Activated T-cell treated with anti-CD3 and anti-CD28 coated beads, Interleukin-2, amount 50 U/mL, for 1 hour (primary cell): ENCODE measurements at regions not wholly inside any gene's neighbourhood (a gene's known extent, or its start where the extent isn't known, plus 50 kb on each side); places are given as distances from the start of the nearest gene placed in this dataset.

Experiments used
- DNase-seq: peaks from one replicate; pipeline ENCODE4 v3.0.0-alpha.2; 2020

GRCh38 chrX:42946544-42947194 lies 168.7 kb upstream of the PPP1R2C start:
- DNase-seq, result no peak

- DNase-seq, result no peak
Measured at GRCh38 chrX:42948723-42949657, 171.0 kb upstream of the PPP1R2C start.

GRCh38 chrX:42951747-42952146 lies 173.8 kb upstream of the PPP1R2C start:
- no peak for DNase-seq

GRCh38 chrX:42952621-42953020 lies 174.7 kb upstream of the PPP1R2C start:
- DNase-seq, result no peak

- no peak for DNase-seq
Measured at GRCh38 chrX:42954880-42955279, 176.9 kb upstream of the PPP1R2C start.

DNA sequence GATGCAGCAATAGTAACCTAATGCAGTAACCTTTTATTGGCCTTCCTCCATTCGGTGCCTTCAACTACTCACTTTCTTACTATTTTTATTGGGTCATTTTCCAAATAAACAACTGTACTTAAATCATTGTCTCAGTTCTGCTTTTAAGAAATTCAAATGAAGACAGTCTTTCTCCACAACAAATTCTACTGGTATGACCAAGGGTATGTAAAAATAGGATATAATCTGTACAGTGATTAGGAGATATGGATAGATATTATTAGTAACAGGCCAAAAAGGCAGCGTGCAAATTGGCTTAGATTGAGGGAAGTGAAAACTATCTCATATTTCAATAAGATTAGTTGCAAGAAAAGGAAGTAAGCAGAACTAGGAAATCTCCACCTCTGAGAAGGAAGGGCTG lies 177.4 kb upstream of the PPP1R2C start:
- no peak for DNase-seq

GRCh38 chrX:42967681-42968300 lies 189.8 kb upstream of the PPP1R2C start:
- DNase-seq, result no peak

DNA sequence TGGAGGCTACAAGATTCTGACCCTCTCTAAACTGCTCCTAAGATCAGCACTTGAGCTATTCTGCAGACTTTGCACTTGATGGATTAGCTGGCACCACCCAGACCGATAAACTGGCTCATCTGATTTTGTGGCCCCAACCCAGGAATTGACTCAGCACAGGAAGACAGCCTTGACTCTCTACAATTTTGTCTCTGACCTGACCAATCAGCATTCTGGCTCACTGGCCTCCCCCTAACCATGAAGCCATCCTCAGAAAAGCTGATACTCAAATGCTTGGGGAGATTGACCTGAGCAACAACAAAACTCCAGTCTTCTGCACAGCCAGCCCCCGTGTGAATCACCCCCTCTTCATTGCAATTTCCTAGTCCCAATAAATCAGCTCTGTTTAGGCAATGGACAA lies 195.4 kb upstream of the PPP1R2C start:
- no peak for DNase-seq

DNA sequence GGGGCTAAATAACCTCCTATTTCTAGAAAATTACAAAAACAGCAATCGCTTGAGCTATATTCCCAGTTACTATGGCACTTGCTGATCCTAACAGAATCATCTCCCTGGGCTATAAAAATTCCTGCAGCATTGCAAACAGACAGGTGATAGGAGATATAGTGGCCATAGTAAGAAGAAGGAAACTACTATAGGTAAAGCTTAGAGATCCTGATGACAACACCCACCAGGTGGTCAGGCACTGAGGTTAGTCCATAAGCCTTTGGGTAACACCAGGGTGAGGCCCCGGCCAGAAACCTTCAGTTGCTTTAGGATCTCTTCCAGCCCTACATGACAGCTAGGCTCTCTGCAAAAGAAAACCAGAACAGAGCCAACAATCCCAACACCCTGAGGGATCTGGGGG lies 197.9 kb upstream of the PPP1R2C start:
- DNase-seq, result no peak

DNA sequence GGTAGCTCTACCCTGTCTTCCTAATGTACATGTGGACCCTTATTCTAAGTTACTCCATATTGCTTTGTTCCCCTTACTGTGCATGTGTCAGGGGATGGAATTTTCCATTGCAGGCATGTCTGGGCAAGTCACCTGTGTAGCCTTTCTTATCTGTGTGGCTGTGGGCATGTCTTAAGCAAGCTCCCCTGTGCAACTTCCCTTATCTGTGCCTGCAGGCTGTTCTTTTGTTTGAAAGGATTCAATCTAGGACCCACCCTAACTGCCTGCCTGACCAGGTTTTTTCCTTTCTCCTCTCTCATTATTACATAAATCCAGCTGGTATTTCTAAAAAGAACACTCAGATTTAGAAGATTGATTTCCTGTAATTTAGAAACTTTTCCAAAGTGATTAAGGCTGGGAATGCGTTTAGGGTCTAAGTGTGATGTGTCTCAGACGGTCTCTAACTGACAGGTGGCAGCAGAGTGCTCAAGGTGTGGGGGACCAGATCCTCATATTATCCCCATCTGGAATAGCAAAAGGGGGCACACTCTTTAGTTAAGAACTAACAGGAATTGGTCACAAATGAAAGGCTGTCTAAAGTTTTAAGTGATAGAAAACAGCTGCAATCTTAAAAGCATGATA lies 198.9 kb upstream of the PPP1R2C start:
- no peak for DNase-seq

DNA sequence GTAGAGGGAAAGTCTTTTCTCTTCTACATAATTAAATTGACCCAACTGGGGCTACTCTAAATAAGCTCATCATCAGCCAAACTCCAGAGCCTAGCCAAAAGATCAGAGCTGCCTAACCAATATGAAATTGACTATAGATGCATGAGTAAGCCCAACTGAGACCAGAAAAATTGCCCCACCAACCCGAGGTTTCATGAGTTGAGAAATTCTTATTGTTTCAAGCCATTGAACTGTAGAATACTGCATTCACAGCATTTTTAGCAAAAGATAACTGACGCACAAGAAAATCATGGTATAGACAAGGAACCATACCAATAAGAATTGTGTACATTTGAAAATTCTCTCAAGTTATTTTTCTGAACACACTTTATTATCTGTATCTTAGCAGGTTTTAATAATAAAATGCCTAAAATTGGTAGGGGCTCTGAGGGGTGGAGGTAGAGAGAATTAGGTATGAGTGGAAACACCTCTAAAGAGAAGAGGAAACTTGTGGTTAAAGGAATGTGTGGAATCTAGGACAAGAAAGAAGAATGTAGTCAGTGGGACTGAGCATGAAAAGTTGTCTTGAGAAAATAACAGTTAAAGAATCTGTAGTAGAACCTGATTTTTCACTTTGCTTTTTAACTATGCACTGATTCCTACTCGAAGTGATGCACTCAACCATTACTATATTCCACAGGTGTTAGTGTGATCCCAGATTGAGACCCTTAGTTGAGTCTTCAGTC lies 200.9 kb upstream of the PPP1R2C start:
- DNase-seq, result no peak

DNA sequence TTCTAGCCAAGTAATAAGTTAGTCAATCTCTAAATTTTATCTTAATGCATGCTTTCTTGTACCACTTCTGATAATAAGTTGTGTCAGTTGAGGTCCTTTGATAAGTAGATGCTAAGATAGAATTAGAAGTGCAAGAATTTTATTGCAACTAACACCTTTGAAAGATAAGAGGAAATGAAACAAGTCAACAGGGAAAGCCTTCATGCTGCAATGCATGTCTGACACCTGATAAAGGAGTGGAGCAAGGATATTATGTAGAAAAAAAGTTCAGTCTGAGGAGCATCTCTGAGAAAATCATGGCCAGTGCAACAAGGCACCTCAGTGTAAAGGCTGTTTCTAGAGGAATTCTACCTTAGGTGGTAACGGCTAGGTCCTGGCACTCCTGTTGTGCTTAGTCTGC lies 210.7 kb upstream of the PPP1R2C start:
- DNase-seq, result no peak

- no peak for DNase-seq
Measured at GRCh38 chrX:42992199-42992943, 214.4 kb upstream of the PPP1R2C start.

GRCh38 chrX:42996861-42997260 lies 218.9 kb upstream of the PPP1R2C start:
- DNase-seq, result no peak

DNA sequence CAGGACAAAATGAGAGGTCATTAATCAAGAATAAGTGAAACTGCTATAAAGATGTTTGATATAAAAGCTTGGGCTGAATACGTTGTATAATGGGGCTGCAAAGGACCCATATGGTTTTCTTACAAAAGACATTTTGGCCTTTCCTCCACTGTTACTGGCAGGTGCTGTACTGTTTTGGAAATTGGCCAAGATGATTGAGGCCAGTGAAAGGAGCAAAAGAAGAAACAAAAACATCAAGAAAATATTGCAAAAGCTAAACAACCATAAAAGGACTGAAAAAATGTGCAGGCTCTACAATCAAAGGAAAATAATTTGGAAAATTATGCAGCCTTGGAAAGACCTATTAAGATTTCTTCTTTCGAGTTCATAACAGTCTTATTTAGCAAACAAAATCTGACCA lies 222.2 kb upstream of the PPP1R2C start:
- no peak for DNase-seq

- DNase-seq, result no peak
Measured at GRCh38 chrX:43002526-43003203, 224.7 kb upstream of the PPP1R2C start.

- no peak for DNase-seq
Measured at GRCh38 chrX:43003204-43003565, 225.2 kb upstream of the PPP1R2C start.

DNA sequence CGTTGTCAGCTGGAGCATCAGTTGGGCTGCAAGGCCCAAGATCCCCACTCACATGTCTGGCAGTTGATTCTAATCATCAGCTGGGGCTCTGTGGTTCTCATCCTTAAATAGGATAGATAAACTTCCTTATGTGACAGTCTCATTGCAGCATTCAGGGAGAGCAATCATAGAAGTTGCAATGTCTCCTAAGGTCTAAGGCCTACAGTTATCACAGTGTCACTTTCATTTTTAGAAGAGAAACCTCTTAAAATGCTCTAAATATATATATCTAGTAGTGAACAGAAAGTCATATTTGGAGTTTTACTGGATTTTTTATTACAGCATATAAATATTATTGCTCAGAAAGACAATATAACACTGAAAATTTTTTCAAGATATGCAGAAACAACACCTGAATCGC lies 226.0 kb upstream of the PPP1R2C start:
- DNase-seq, result no peak

DNA sequence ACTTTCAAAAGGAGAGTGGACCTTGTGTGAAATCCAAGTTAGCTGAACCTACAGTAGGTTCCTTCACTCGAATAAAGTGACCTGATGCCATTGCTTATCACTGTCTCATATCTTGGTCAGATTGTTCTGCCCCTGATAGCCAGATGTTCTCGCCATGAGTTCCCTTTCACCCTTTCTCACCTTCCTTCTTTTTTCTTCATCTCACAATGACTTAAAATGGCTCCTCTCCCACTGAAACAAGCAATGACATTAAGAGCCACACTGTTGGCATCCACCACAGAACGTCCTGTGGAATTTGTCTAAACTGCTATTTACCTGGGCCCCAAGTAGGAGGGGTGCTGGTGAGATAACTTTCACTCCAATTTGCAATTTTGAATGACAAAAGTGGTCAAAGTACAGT lies 227.6 kb upstream of the PPP1R2C start:
- DNase-seq, result no peak

GRCh38 chrX:43008356-43008755 lies 230.4 kb upstream of the PPP1R2C start:
- DNase-seq, result no peak

DNA sequence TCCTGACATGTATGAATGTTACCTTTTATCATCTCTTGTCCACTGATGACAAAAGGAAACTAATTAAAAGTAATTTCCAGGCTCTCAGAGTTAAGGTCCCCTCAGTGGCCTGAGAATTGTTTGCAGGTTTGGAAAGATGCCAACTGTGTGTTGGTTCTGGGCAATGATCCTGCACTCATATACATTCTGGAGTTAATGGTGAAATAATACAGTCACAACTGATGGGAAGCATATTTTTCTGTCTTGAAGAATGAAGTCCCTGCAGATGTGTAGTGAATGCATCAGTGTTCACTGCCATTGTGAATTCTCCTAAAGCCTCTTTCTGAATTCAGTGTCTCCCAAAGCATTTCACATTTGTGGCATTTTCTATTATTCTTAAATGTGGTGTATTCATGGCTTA lies 238.1 kb upstream of the PPP1R2C start:
- DNase-seq, result no peak

DNA sequence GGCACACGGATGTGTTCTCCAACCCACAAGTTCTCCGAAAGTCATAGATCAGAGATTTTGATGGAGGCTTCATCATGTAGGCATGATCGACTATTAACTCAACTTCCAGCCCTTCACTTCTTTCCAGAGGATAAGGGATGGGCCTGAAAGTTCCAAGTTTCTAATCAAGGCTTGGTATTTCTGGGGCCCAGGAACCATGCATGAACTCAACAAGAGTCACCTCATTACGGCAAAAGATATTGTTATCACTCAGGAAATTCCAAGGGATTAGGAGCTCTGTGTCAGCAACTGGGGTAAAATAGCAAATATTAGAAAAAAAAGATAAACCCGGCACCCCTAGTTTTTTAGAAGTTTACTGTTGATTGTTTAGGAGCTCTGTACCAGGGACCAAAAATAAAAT lies 240.1 kb upstream of the PPP1R2C start:
- DNase-seq, result no peak
